Amygdala (tissue), 56 donors: ENCODE measurements at regions not wholly inside any gene's neighbourhood (a gene's known extent, or its start where the extent isn't known, plus 50 kb on each side); places are given as distances from the start of the nearest gene placed in this dataset.
A peak's percentile ranks its signal among the peaks of the same experiment; 100 is the strongest.

Experiments used
- DNase-seq, 56 donors: peaks; one replicate each; lab custom pipeline; 2025; lab: John Stamatoyannopoulos, UW

- no peak for DNase-seq
Observed at GRCh38 chr2:235244255-235245220, 249.3 kb upstream of the AGAP1 start.

- DNase-seq = no peak
Observed at GRCh38 chr2:235247001-235247400, 246.8 kb upstream of the AGAP1 start.

- DNase-seq = no peak
Observed at GRCh38 chr2:235255693-235256092, 238.2 kb upstream of the AGAP1 start.

- DNase-seq = no peak
Observed at GRCh38 chr2:235257590-235257989, 236.3 kb upstream of the AGAP1 start.

- DNase-seq = no peak
Observed at GRCh38 chr2:235262750-235263149, 231.1 kb upstream of the AGAP1 start.

- peak in 53 of 56 donors; percentile 9 to 90 (median 60) for DNase-seq
Observed at GRCh38 chr2:235263205-235264120, 230.4 kb upstream of the AGAP1 start.

- DNase-seq = no peak
Observed at GRCh38 chr2:235264121-235264493, 229.7 kb upstream of the AGAP1 start.

GRCh38 chr2:235264512-235264911 lies 229.3 kb upstream of the AGAP1 start:
- DNase-seq = no peak

GRCh38 chr2:235265348-235265965 lies 228.4 kb upstream of the AGAP1 start:
- DNase-seq = no peak

GRCh38 chr2:235267251-235267650 lies 226.6 kb upstream of the AGAP1 start:
- no peak for DNase-seq

- DNase-seq = no peak
Observed at GRCh38 chr2:235268535-235268934, 225.3 kb upstream of the AGAP1 start.

- no peak for DNase-seq
Observed at GRCh38 chr2:235270291-235270690, 223.6 kb upstream of the AGAP1 start.

- DNase-seq = no peak
Observed at GRCh38 chr2:235270956-235271355, 222.9 kb upstream of the AGAP1 start.

- DNase-seq = no peak
Observed at GRCh38 chr2:235271936-235272335, 221.9 kb upstream of the AGAP1 start.

GRCh38 chr2:235274023-235274422 lies 219.8 kb upstream of the AGAP1 start:
- no peak for DNase-seq

GRCh38 chr2:235277485-235277884 lies 216.4 kb upstream of the AGAP1 start:
- no peak for DNase-seq

GRCh38 chr2:235278771-235279355 lies 215.0 kb upstream of the AGAP1 start:
- no peak for DNase-seq

- DNase-seq = no peak
Observed at GRCh38 chr2:235279965-235280364, 213.9 kb upstream of the AGAP1 start.

GRCh38 chr2:235283246-235283645 lies 210.6 kb upstream of the AGAP1 start:
- no peak for DNase-seq

- no peak for DNase-seq
Observed at GRCh38 chr2:235286622-235287374, 207.0 kb upstream of the AGAP1 start.
